WTC11 (cell line): ENCODE measurements at regions not wholly inside any gene's neighbourhood (a gene's known extent, or its start where the extent isn't known, plus 50 kb on each side); places are given as distances from the start of the nearest gene placed in this dataset.

ENCODE experiments used
- CREM ChIP-seq: sonication (generic); formaldehyde crosslinking; IDR thresholded peaks from 2 replicates; pipeline ENCODE4 v1.8.1; 2022; ENCODE audit warnings: mild to moderate bottlenecking, missing genetic modification reagents, moderate library complexity
- E2F4 ChIP-seq: sonication (generic); formaldehyde crosslinking; IDR thresholded peaks from 2 replicates; pipeline ENCODE4 v1.8.1; 2022; ENCODE audit warnings: low read depth, mild to moderate bottlenecking, moderate library complexity, missing genetic modification reagents, borderline replicate concordance
- HMGXB4 ChIP-seq: sonication (generic); formaldehyde crosslinking; IDR thresholded peaks from 2 replicates; pipeline ENCODE4 v1.8.1; 2023; ENCODE audit warnings: mild to moderate bottlenecking, moderate library complexity, missing genetic modification reagents
- NFYB ChIP-seq: sonication (generic); formaldehyde crosslinking; conservative IDR thresholded peaks from 2 replicates; pipeline ENCODE4 v1.8.0; 2022; ENCODE audit warnings: low read depth, missing genetic modification reagents
- TEAD4 ChIP-seq: sonication (generic); formaldehyde crosslinking; IDR thresholded peaks from 2 replicates; pipeline ENCODE4 v1.8.0; 2022; ENCODE audit warnings: mild to moderate bottlenecking, missing genetic modification reagents
- USF1 ChIP-seq: sonication (generic); formaldehyde crosslinking; IDR thresholded peaks from 2 replicates; pipeline ENCODE4 v1.8.0; 2022; ENCODE audit warnings: mild to moderate bottlenecking, missing genetic modification reagents
- ZBTB21 ChIP-seq: sonication (generic); formaldehyde crosslinking; IDR thresholded peaks from 2 replicates; pipeline ENCODE4 v1.8.1; 2023; ENCODE audit warnings: mild to moderate bottlenecking, missing genetic modification reagents, borderline replicate concordance
- ZNF416 ChIP-seq: fragments of 250-450 bp; sonication (Bioruptor Pico); IDR thresholded peaks from 2 replicates; pipeline ENCODE4 v1.9.0; 2021; ENCODE audit warnings: mild to moderate bottlenecking, inconsistent platforms
- TF ChIP-seq, protein P1 (sequence below): fragments of 200-600 bp; IDR thresholded peaks from 2 replicates; pipeline ENCODE4 v1.8.0; 2022; ENCODE audit warnings: antibody characterized with exemption
- TF ChIP-seq, protein P2 (sequence below): sonication (generic); formaldehyde crosslinking; IDR thresholded peaks from 2 replicates; pipeline ENCODE4 v1.8.1; 2022; ENCODE audit warnings: mild to moderate bottlenecking, moderate library complexity, missing genetic modification reagents

DNA sequence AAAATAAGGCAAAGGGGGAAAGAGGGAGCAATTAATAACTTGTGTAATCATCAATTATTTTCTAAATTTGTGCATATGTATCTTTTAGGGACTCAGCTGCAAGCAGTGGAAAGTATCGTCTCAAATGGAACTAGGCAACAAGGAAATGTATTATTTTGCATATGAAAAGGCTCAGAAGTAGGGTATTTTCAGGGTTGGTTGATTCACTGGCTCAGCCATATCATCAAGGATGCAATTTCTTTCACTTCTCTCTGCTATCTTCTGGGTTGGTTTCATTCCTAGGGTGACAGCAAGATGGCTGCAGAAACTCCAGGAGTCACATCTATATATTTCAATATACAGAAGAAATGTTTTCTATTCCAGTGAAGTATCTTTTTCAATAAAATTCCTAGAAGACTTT lies 509.8 kb downstream of the DMAC1 start:
- TF ChIP-seq, protein P1, sequence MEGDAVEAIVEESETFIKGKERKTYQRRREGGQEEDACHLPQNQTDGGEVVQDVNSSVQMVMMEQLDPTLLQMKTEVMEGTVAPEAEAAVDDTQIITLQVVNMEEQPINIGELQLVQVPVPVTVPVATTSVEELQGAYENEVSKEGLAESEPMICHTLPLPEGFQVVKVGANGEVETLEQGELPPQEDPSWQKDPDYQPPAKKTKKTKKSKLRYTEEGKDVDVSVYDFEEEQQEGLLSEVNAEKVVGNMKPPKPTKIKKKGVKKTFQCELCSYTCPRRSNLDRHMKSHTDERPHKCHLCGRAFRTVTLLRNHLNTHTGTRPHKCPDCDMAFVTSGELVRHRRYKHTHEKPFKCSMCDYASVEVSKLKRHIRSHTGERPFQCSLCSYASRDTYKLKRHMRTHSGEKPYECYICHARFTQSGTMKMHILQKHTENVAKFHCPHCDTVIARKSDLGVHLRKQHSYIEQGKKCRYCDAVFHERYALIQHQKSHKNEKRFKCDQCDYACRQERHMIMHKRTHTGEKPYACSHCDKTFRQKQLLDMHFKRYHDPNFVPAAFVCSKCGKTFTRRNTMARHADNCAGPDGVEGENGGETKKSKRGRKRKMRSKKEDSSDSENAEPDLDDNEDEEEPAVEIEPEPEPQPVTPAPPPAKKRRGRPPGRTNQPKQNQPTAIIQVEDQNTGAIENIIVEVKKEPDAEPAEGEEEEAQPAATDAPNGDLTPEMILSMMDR = no peak
- TF ChIP-seq ZNF416 (CRISPR knock-in tag) (no peak), HMGXB4 (CRISPR knock-in tag) (no peak), TEAD4 (CRISPR knock-in tag) (no peak), ZBTB21 (CRISPR knock-in tag) (no peak), E2F4 (no peak), CREM (no peak), USF1 (CRISPR knock-in tag) (no peak), NFYB (no peak)
- TF ChIP-seq, protein P2, sequence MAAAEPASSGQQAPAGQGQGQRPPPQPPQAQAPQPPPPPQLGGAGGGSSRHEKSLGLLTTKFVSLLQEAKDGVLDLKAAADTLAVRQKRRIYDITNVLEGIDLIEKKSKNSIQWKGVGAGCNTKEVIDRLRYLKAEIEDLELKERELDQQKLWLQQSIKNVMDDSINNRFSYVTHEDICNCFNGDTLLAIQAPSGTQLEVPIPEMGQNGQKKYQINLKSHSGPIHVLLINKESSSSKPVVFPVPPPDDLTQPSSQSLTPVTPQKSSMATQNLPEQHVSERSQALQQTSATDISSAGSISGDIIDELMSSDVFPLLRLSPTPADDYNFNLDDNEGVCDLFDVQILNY (CRISPR knock-in tag) = no peak
